ENCODE measurements at regions not wholly inside any gene's neighbourhood (a gene's known extent, or its start where the extent isn't known, plus 50 kb on each side); places are given as distances from the start of the nearest gene placed in this dataset.

DNA sequence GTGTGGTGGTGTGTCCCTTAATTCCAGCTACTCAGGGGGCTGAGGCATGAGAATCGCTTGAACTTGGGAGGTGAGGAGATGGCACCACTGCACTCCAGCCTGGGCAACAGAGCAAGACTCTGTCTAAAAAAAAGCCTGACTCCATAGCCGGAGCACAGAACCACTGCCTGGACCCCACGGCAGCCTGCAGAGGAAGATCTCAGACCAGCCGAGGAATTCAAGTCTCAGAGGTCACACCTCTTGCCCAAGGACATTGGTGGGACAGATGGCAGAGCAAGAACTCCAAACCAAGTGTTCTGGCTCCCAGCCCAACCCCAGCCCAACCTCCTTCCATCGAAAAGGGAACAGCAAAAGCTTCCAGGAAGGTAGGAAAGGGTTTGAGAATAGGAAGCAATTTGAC, 70.8 kb downstream of the SMIM20 start:
- CTCF ChIA-PET: no interaction called here
- H3K4me3 ChIP-seq (ENCODE audit: low read depth, low read length): no peak overlapping the region

DNA sequence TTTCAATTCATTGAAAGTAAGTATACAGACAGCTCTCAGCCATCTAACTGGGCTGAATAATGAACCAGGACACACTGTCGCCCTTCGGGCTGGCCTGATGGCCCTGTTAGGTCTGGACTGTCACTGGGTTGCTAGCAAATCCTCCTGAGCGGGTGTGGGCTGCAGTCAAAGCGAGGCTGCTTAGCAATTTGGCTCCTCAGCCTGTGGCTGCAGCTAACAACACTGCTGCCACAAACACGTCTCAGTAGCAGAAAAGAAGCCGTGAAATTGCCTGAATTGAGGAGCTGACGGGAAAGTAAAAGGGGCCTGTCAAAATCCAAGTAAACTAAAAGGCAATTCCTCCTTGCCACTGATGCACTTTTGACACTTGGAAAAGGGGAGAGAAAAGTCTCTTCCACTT, 72.8 kb downstream of the SMIM20 start:
- POLR2A ChIA-PET: no interaction called here
- no peaks in the 10 kb centered on the region for H3K27me3 Mint-ChIP-seq (ENCODE audit: insufficient read depth, unreplicated experiment)
- BruUV-seq (replicated peaks): no TSS peak
- H3K4me1 Mint-ChIP-seq (ENCODE audit: low read depth, unreplicated experiment): no peaks in the 10 kb centered on the region
- no peak overlapping the region for H3K27ac Mint-ChIP-seq (ENCODE audit: unreplicated experiment)
- Histone ChIP-seq H3K4me3 (ENCODE audit: low read depth, low read length) (no peak overlapping the region), H3K36me3 (ENCODE audit: control insufficient read depth, insufficient read depth, low read length) (no peaks in the 10 kb centered on the region), H3K27me3 (replicated peaks; ENCODE audit: control insufficient read depth, insufficient read depth, low read length) (no peaks in the 10 kb centered on the region), H3K9me3 (no peaks in the 10 kb centered on the region), H3K4me1 (no peaks in the 10 kb centered on the region)
- CTCF ChIA-PET: no interaction called here
- H3K9me3 Mint-ChIP-seq (ENCODE audit: unreplicated experiment): no peaks in the 10 kb centered on the region
- H3K36me3 Mint-ChIP-seq (ENCODE audit: insufficient read depth, unreplicated experiment): no peaks in the 10 kb centered on the region
- H3K4me3 Mint-ChIP-seq (ENCODE audit: unreplicated experiment): no peak overlapping the region
- intact Hi-C loops (cut with micrococcal nuclease; ENCODE audit: unreplicated experiment): loop anchor here (5.0 to 10.0 kb wide), 2 partner anchors 95 to 158 kb away; no protein-coding TSS in a partner anchor
- TF ChIP-seq, protein P1, sequence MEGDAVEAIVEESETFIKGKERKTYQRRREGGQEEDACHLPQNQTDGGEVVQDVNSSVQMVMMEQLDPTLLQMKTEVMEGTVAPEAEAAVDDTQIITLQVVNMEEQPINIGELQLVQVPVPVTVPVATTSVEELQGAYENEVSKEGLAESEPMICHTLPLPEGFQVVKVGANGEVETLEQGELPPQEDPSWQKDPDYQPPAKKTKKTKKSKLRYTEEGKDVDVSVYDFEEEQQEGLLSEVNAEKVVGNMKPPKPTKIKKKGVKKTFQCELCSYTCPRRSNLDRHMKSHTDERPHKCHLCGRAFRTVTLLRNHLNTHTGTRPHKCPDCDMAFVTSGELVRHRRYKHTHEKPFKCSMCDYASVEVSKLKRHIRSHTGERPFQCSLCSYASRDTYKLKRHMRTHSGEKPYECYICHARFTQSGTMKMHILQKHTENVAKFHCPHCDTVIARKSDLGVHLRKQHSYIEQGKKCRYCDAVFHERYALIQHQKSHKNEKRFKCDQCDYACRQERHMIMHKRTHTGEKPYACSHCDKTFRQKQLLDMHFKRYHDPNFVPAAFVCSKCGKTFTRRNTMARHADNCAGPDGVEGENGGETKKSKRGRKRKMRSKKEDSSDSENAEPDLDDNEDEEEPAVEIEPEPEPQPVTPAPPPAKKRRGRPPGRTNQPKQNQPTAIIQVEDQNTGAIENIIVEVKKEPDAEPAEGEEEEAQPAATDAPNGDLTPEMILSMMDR (IDR thresholded peaks at IDR 0.05; ENCODE audit: insufficient read depth in 1 of 2, low read depth in 1 of 2, low read length in 1 of 2, severe bottlenecking in 1 of 2, unreplicated experiment in 1 of 2): no peak
- no peak for DNase-seq

More for the DNA sequence above, 70.8 kb downstream of the SMIM20 start:
- intact Hi-C loops (cut with micrococcal nuclease; ENCODE audit: unreplicated experiment): loop anchor here (5.0 to 10.0 kb wide), 2 partner anchors 98 to 160 kb away; no protein-coding TSS in a partner anchor
- Histone ChIP-seq H3K27me3 (replicated peaks; ENCODE audit: control insufficient read depth, insufficient read depth, low read length) (no peaks in the 10 kb centered on the region), H3K36me3 (ENCODE audit: control insufficient read depth, insufficient read depth, low read length) (no peaks in the 10 kb centered on the region), H3K4me1 (no peaks in the 10 kb centered on the region), H3K9me3 (no peaks in the 10 kb centered on the region)
- POLR2A ChIA-PET: no interaction called here
- Mint-ChIP-seq H3K4me3 (ENCODE audit: unreplicated experiment) (no peak overlapping the region), H3K27ac (ENCODE audit: unreplicated experiment) (no peak overlapping the region), H3K9me3 (ENCODE audit: unreplicated experiment) (no peaks in the 10 kb centered on the region), H3K27me3 (ENCODE audit: insufficient read depth, unreplicated experiment) (no peaks in the 10 kb centered on the region), H3K4me1 (ENCODE audit: low read depth, unreplicated experiment) (no peaks in the 10 kb centered on the region), H3K36me3 (ENCODE audit: insufficient read depth, unreplicated experiment) (no peaks in the 10 kb centered on the region)
- BruUV-seq (replicated peaks): no TSS peak
- TF ChIP-seq, protein P1 (IDR thresholded peaks at IDR 0.05; ENCODE audit: insufficient read depth in 1 of 2, low read depth in 1 of 2, low read length in 1 of 2, severe bottlenecking in 1 of 2, unreplicated experiment in 1 of 2): no peak
- DNase-seq: no peak

- Histone ChIP-seq H3K9me3 (no peaks in the 10 kb centered on the region), H3K27me3 (replicated peaks; ENCODE audit: control insufficient read depth, insufficient read depth, low read length) (no peaks in the 10 kb centered on the region), H3K4me3 (ENCODE audit: low read depth, low read length) (no peak overlapping the region), H3K4me1 (no peaks in the 10 kb centered on the region), H3K36me3 (ENCODE audit: control insufficient read depth, insufficient read depth, low read length) (no peaks in the 10 kb centered on the region)
- TF ChIP-seq, protein P1 (IDR thresholded peaks at IDR 0.05; ENCODE audit: insufficient read depth in 1 of 2, low read depth in 1 of 2, low read length in 1 of 2, severe bottlenecking in 1 of 2, unreplicated experiment in 1 of 2): no peak
- no peak for DNase-seq
- no peaks in the 10 kb centered on the region for H3K36me3 Mint-ChIP-seq (ENCODE audit: insufficient read depth, unreplicated experiment)
- BruUV-seq (replicated peaks): no TSS peak
- no peaks in the 10 kb centered on the region for H3K27me3 Mint-ChIP-seq (ENCODE audit: insufficient read depth, unreplicated experiment)
- intact Hi-C loops (cut with micrococcal nuclease; ENCODE audit: unreplicated experiment): no loop called here
- POLR2A ChIA-PET: no interaction called here
- CTCF ChIA-PET: no interaction called here
- no peaks in the 10 kb centered on the region for H3K4me1 Mint-ChIP-seq (ENCODE audit: low read depth, unreplicated experiment)
- no peak overlapping the region for H3K27ac Mint-ChIP-seq (ENCODE audit: unreplicated experiment)
- no peak overlapping the region for H3K4me3 Mint-ChIP-seq (ENCODE audit: unreplicated experiment)
- no peaks in the 10 kb centered on the region for H3K9me3 Mint-ChIP-seq (ENCODE audit: unreplicated experiment)
Observed at GRCh38 chr4:25991340-25991739, 77.3 kb downstream of the SMIM20 start.
